ENCODE measurements at regions not wholly inside any gene's neighbourhood (a gene's known extent, or its start where the extent isn't known, plus 50 kb on each side); places are given as distances from the start of the nearest gene placed in this dataset.

GRCh38 chr5:29276371-29276770 lies 1917.1 kb upstream of the CDH6 start:
- DNase-seq (ENCODE audit: low read depth): no peak
- TF ChIP-seq, protein P1, sequence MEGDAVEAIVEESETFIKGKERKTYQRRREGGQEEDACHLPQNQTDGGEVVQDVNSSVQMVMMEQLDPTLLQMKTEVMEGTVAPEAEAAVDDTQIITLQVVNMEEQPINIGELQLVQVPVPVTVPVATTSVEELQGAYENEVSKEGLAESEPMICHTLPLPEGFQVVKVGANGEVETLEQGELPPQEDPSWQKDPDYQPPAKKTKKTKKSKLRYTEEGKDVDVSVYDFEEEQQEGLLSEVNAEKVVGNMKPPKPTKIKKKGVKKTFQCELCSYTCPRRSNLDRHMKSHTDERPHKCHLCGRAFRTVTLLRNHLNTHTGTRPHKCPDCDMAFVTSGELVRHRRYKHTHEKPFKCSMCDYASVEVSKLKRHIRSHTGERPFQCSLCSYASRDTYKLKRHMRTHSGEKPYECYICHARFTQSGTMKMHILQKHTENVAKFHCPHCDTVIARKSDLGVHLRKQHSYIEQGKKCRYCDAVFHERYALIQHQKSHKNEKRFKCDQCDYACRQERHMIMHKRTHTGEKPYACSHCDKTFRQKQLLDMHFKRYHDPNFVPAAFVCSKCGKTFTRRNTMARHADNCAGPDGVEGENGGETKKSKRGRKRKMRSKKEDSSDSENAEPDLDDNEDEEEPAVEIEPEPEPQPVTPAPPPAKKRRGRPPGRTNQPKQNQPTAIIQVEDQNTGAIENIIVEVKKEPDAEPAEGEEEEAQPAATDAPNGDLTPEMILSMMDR (IDR thresholded peaks at IDR 0.05; ENCODE audit: low read length, missing control alignments): no peak
- H3K4me3 ChIP-seq (replicated peaks; ENCODE audit: low read depth, low read length): no peak overlapping the region

DNA sequence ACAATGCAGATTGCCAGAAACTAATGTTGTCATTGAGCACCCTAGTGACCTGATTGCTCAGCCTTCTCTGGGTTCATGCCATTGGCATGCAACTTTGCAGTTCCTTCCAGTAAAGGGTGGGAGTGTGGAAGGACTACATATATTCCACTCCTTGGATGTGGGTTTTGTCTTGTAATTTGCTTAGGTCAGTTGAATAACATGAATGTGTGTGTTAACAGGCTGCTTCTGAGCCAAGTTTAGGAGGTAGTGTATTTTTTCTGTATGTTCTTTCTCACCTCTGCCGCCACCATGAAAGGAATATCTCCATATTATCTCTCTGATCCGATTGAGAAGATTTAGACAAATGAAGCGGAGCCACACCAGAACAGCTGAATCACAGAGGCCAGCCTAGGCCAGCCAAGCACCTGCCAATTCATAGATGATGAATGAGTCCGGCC lies 1929.6 kb upstream of the CDH6 start:
- TF ChIP-seq, protein P1 (IDR thresholded peaks at IDR 0.05; ENCODE audit: low read length, missing control alignments): no peak

DNA sequence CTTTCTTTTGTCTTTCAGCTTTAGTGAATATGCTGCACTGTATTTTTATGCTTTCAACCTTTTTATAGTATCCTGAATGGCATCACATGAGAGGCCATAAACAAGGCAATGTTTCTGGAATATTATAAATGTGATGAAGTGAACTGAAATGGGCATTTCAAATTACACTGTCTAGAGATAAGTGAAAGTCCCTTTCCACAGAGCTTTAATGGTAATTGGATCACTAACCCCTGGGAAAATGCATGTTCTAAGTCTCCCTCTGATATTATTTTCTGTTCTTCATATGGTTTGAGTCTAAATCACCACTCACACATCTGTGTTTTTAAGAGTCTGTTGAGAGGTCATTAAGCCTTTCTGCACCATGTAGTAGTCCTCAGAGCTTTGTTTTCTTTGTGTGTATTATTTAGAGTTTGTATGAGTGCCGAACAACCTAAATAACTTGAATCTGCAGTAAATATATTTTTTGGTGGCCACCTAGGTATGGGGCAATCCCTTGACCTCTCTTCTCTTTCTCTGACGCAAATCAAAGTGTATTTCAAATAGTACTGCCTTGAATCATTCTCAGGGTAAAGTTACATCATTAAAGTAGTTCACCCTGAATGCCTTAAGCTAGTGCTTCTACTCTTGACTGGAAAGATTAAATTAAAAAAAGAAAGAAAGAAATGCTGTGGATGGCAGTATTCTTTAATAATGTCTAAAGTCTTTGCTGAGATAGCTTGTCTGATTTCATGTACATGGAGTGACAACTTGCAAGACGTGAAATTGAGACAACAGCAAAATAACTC lies 1931.0 kb upstream of the CDH6 start:
- TF ChIP-seq, protein P1 (IDR thresholded peaks at IDR 0.05; ENCODE audit: low read length, missing control alignments): no peak
- no peak overlapping the region for H3K4me3 ChIP-seq (replicated peaks; ENCODE audit: low read depth, low read length)
- peak; percentile 59 for DNase-seq (ENCODE audit: low read depth)

More for the DNA sequence above, 1929.6 kb upstream of the CDH6 start:
- DNase-seq (ENCODE audit: low read depth): peak; percentile 40
- no peak overlapping the region for H3K4me3 ChIP-seq (replicated peaks; ENCODE audit: low read depth, low read length)

GRCh38 chr5:29261213-29261612 lies 1932.3 kb upstream of the CDH6 start:
- DNase-seq (ENCODE audit: low read depth): no peak
- no peak overlapping the region for H3K4me3 ChIP-seq (replicated peaks; ENCODE audit: low read depth, low read length)
- TF ChIP-seq, protein P1 (IDR thresholded peaks at IDR 0.05; ENCODE audit: low read length, missing control alignments): no peak

- no peak for DNase-seq (ENCODE audit: low read depth)
- TF ChIP-seq, protein P1 (IDR thresholded peaks at IDR 0.05; ENCODE audit: low read length, missing control alignments): no peak
- no peak overlapping the region for H3K4me3 ChIP-seq (replicated peaks; ENCODE audit: low read depth, low read length)
These were observed 1941.1 kb upstream of the CDH6 start for GRCh38 chr5:29252390-29252789.

DNA sequence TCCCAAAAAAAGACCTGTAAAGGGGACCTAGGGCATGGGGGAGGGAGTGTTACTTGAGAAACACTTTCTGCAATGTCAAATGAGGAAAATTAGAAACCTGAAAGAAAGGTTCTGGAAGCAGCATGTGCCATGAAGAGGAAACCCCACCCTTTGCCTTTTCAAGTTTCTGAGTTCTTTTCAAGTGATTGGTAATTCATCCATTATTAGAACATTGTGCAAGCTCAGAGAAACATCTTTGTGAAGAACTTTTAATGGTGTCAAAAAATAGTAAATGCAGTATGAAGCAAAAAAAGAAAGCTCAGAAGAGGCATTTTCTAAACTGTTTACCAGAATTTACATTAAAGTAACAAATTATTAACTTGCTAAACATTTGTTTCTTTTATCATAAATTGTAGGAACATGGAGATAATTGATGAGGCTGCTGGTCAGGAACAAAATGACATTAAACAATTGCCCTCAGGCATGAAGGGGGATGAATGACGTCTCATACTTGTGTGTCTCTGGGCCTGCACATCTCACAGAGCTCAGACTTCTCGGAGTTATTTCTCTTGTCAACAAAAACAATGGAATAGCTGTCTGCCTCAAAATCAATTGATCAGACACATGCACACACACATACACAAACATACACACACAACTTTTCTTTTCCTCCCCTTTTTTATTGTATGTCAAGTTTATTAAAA lies 1946.0 kb upstream of the CDH6 start:
- TF ChIP-seq, protein P1 (IDR thresholded peaks at IDR 0.05; ENCODE audit: low read length, missing control alignments): no peak
- no peak for DNase-seq (ENCODE audit: low read depth)
- H3K4me3 ChIP-seq (replicated peaks; ENCODE audit: low read depth, low read length): no peak overlapping the region

Data from fibroblast of pulmonary artery (primary cell).